HG03575 (cell line): ENCODE measurements at regions not wholly inside any gene's neighbourhood (a gene's known extent, or its start where the extent isn't known, plus 50 kb on each side); places are given as distances from the start of the nearest gene placed in this dataset.
"Not testable (repeated sequence)": the region's sequence is repeated elsewhere in the genome, so short reads cannot be mapped to it uniquely, and the experiment has no call there.

Experiments
- ATAC-seq: cut with Tn5 transposase; IDR thresholded peaks from one replicate; pipeline ENCODE4 v1.9.1; 2021; ENCODE audit not compliant: unreplicated experiment, insufficient number of reproducible peaks, low FRiP score; ENCODE audit errors: extremely low read depth

GRCh38 chr4:112073181-112073580 is 72.1 kb upstream of the FAM241A start:
- ATAC-seq, result no peak

- no peak for ATAC-seq
Observed at GRCh38 chr4:112075129-112075753, 70.0 kb upstream of the FAM241A start.

- no peak for ATAC-seq
Observed at GRCh38 chr4:112075906-112076305, 69.3 kb upstream of the FAM241A start.

- no peak for ATAC-seq
Observed at GRCh38 chr4:112076919-112077608, 68.2 kb upstream of the FAM241A start.

- ATAC-seq, result no peak
Observed at GRCh38 chr4:112077743-112078142, 67.5 kb upstream of the FAM241A start.

- ATAC-seq, result no peak
Observed at GRCh38 chr4:112082954-112083586, 62.2 kb upstream of the FAM241A start.

- no peak for ATAC-seq
Observed at GRCh38 chr4:112083587-112084347, 61.5 kb upstream of the FAM241A start.

- no peak for ATAC-seq
Observed at GRCh38 chr4:112085156-112086035, 59.9 kb upstream of the FAM241A start.

DNA sequence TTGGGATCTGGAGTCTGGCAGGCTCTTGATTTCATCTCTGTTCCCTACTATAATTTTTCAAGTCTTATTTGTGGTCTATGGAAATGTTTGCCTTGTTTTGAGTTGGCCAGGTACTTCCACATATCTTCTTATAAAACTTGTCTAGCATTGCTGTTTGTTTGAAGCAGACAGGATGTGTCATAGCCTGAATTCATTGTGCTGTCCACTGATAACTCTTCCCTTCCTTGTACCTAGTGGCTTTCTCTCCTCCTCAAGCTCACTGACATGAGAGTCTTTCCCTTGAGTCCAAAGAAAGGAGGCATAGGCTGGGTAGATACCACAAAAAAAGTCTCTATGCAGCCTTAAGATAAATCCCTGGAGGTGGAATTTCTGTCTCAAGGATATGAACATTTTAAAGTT is 59.2 kb upstream of the FAM241A start:
- ATAC-seq, result no peak

DNA sequence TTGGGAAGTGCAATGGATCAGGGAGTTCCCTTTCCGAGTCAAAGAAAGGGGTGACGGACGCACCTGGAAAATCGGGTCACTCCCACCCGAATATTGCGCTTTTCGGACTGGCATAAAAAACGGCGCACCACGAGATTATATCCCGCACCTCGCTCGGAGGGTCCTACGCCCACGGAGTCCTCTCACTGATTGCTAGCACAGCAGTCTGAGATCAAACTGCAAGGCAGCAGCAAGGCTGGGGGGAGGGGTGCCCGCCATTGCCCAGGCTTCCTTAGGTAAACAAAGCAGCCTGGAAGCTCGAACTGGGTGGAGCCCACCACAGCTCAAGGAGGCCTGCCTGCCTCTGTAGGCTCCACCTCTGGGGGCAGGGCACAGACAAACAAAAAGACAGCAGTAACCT is 58.6 kb upstream of the FAM241A start:
- ATAC-seq, result not testable (repeated sequence)

DNA sequence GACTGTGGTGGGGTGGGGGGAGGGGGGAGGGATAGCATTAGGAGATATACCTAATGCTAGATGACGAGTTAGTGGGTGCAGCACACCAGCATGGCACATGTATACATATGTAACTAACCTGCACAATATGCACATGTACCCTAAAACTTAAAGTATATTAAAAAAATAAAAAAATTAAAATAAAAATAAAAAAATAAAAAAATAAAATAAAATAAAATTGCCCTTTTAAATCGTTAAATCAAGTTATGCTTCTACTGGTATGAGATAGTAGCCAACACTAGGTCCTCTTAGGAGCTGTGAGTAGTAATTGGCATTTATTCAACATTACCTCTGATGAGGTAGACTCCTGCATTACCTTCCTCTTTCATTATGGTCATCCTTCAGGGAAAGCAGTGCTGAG is 52.9 kb upstream of the FAM241A start:
- ATAC-seq, result not testable (repeated sequence)

- ATAC-seq, result no peak
Observed at GRCh38 chr4:112093636-112094202, 51.5 kb upstream of the FAM241A start.

- no peak for ATAC-seq
Observed at GRCh38 chr4:112094330-112094729, 50.9 kb upstream of the FAM241A start.
